Uterus (tissue), 2 donors: ENCODE measurements at regions not wholly inside any gene's neighbourhood (a gene's known extent, or its start where the extent isn't known, plus 50 kb on each side); places are given as distances from the start of the nearest gene placed in this dataset.

Experiments
- POLR2A ChIP-seq, 2 donors: fragments of 450-650 bp; IDR thresholded peaks; one replicate each; pipeline ENCODE4 v1.6.1; 2016; ENCODE audit warnings: antibody characterized with exemption in 2 of 2, mild to moderate bottlenecking in 1 of 2, moderate library complexity in 1 of 2
- TF ChIP-seq, protein P1 (sequence below), 4 experiments: fragments of 200-600 bp in 2 of 4; fragments of 450-650 bp in 2 of 4; sonication (generic) in 2 of 4; IDR thresholded peaks; one replicate each; pipeline ENCODE4 v1.5.1; 2016 to 2019; ENCODE audit warnings: antibody characterized with exemption in 4 of 4, mild to moderate bottlenecking in 2 of 4, moderate library complexity in 1 of 4

DNA sequence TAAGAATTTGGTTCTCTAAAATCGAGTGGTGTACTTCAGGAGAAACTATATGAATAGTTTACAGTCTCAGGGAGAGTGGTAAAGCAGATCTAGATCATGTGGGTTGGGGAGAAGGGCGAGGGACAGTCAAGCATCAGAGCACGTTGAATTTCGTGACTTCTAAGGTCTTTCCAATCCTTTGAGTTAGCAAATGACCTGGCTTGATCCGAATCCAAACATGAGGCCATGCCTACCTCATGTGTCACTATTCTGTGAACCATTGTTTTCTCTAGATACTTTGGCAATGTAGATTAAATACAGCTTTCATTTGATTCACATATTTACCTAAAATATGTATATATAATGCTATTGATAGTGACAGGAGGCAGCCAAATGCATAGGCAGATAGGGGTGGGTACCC, 674.9 kb downstream of the NYAP2 start:
- TF ChIP-seq, protein P1, sequence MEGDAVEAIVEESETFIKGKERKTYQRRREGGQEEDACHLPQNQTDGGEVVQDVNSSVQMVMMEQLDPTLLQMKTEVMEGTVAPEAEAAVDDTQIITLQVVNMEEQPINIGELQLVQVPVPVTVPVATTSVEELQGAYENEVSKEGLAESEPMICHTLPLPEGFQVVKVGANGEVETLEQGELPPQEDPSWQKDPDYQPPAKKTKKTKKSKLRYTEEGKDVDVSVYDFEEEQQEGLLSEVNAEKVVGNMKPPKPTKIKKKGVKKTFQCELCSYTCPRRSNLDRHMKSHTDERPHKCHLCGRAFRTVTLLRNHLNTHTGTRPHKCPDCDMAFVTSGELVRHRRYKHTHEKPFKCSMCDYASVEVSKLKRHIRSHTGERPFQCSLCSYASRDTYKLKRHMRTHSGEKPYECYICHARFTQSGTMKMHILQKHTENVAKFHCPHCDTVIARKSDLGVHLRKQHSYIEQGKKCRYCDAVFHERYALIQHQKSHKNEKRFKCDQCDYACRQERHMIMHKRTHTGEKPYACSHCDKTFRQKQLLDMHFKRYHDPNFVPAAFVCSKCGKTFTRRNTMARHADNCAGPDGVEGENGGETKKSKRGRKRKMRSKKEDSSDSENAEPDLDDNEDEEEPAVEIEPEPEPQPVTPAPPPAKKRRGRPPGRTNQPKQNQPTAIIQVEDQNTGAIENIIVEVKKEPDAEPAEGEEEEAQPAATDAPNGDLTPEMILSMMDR (IDR thresholded peaks at IDR 0.05) = no peak
- TF ChIP-seq POLR2A (IDR thresholded peaks at IDR 0.05) = no peak
